HG03064 (cell line): ENCODE measurements at regions not wholly inside any gene's neighbourhood (a gene's known extent, or its start where the extent isn't known, plus 50 kb on each side); places are given as distances from the start of the nearest gene placed in this dataset.

ENCODE experiments used
- ATAC-seq: cut with Tn5 transposase; IDR thresholded peaks from one replicate; pipeline ENCODE4 v1.9.1; 2021; ENCODE audit warnings: low read depth; ENCODE audit not compliant: unreplicated experiment

GRCh38 chr3:193825617-193826016, 232.6 kb downstream of the OPA1 start:
- no peak for ATAC-seq

- ATAC-seq: no peak
Measured at GRCh38 chr3:193826159-193826795, 233.3 kb downstream of the OPA1 start.

- no peak for ATAC-seq
Measured at GRCh38 chr3:193827040-193827669, 234.1 kb downstream of the OPA1 start.

GRCh38 chr3:193827871-193828270, 234.9 kb downstream of the OPA1 start:
- no peak for ATAC-seq

GRCh38 chr3:193828477-193828876, 235.5 kb downstream of the OPA1 start:
- no peak for ATAC-seq

GRCh38 chr3:193829781-193830180, 236.8 kb downstream of the OPA1 start:
- ATAC-seq: no peak

- ATAC-seq: no peak
Measured at GRCh38 chr3:193830791-193831191, 237.8 kb downstream of the OPA1 start.

- no peak for ATAC-seq
Measured at GRCh38 chr3:193831495-193832455, 238.8 kb downstream of the OPA1 start.

GRCh38 chr3:193832833-193833413, 239.9 kb downstream of the OPA1 start:
- no peak for ATAC-seq

GRCh38 chr3:193833592-193833991, 240.6 kb downstream of the OPA1 start:
- no peak for ATAC-seq

GRCh38 chr3:193835414-193835813, 242.4 kb downstream of the OPA1 start:
- no peak for ATAC-seq

- no peak for ATAC-seq
Measured at GRCh38 chr3:193836511-193836910, 243.5 kb downstream of the OPA1 start.

GRCh38 chr3:193836918-193837317, 243.9 kb downstream of the OPA1 start:
- no peak for ATAC-seq

GRCh38 chr3:193837347-193837827, 244.4 kb downstream of the OPA1 start:
- ATAC-seq: no peak

GRCh38 chr3:193840111-193840641, 247.2 kb downstream of the OPA1 start:
- no peak for ATAC-seq

- no peak for ATAC-seq
Measured at GRCh38 chr3:193841581-193841980, 248.6 kb downstream of the OPA1 start.

- peak; percentile 70 for ATAC-seq
Measured at GRCh38 chr3:193842029-193842798, 249.2 kb downstream of the OPA1 start.

- no peak for ATAC-seq
Measured at GRCh38 chr3:193842832-193843473, 249.9 kb downstream of the OPA1 start.
